Mesodermal cell (in vitro differentiated cells): ENCODE measurements at regions not wholly inside any gene's neighbourhood (a gene's known extent, or its start where the extent isn't known, plus 50 kb on each side); places are given as distances from the start of the nearest gene placed in this dataset.

Experiments
- H3K27ac ChIP-seq: 2 replicates; pipeline ENCODE4 v1.7.0; 2013; ENCODE audit warnings: mild to moderate bottlenecking, low read depth, low read length, moderate library complexity; ENCODE audit not compliant: severe bottlenecking
- H3K36me3 ChIP-seq: 2 replicates; pipeline ENCODE4 v1.7.1; 2013; ENCODE audit warnings: mild to moderate bottlenecking, low read length, moderate library complexity; ENCODE audit not compliant: control insufficient read depth, insufficient read depth
- H3K4me1 ChIP-seq: one replicate; pipeline ENCODE4 v1.7.1; 2013; ENCODE audit warnings: mild to moderate bottlenecking, low read length; ENCODE audit not compliant: insufficient read depth, control insufficient read depth, poor library complexity, severe bottlenecking
- H3K4me3 ChIP-seq: 2 replicates; pipeline ENCODE4 v1.7.0; 2013; ENCODE audit warnings: low read length, control low read depth, mild to moderate bottlenecking; ENCODE audit not compliant: insufficient read depth, poor library complexity, severe bottlenecking; ENCODE audit errors: extremely low read depth
- H3K9me3 ChIP-seq: 2 replicates; pipeline ENCODE4 v1.7.1; 2013; ENCODE audit warnings: mild to moderate bottlenecking, low read length, moderate library complexity; ENCODE audit not compliant: control insufficient read depth
- WGBS, 2 experiments: methylation state at CpG; one replicate each; pipeline ENCODE4 v1.1.5; 2013; ENCODE audit warnings: missing lambda C conversion rate in 2 of 2; ENCODE audit not compliant: insufficient coverage in 2 of 2; 5-methylcytosine and 5-hydroxymethylcytosine counted together

- WGBS, 2 experiments, result 89 to 98% methylated on average over 4 to 5 of the region's 6 CpGs
- Histone ChIP-seq H3K4me1 (no peaks in the 10 kb centered on the region), H3K27ac (no peak overlapping the region), H3K9me3 (no peaks in the 10 kb centered on the region), H3K36me3 (no peaks in the 10 kb centered on the region), H3K4me3 (no peak overlapping the region)
Observed at GRCh38 chr18:40380686-40381439, 1574.2 kb upstream of the PIK3C3 start.

- Histone ChIP-seq H3K27ac (no peak overlapping the region), H3K9me3 (no peaks in the 10 kb centered on the region), H3K36me3 (no peaks in the 10 kb centered on the region), H3K4me1 (no peaks in the 10 kb centered on the region), H3K4me3 (no peak overlapping the region)
- WGBS, 2 experiments, result no CpG with 5 or more reads among the region's 1 CpG
Observed at GRCh38 chr18:40375837-40376236, 1579.2 kb upstream of the PIK3C3 start.

- WGBS, 2 experiments, result no CpG with 5 or more reads among the region's 1 CpG
- Histone ChIP-seq H3K4me1 (no peaks in the 10 kb centered on the region), H3K4me3 (no peak overlapping the region), H3K36me3 (no peaks in the 10 kb centered on the region), H3K27ac (no peak overlapping the region), H3K9me3 (no peaks in the 10 kb centered on the region)
Observed at GRCh38 chr18:40371673-40372072, 1583.4 kb upstream of the PIK3C3 start.

- Histone ChIP-seq H3K27ac (no peak overlapping the region), H3K4me1 (no peaks in the 10 kb centered on the region), H3K4me3 (no peak overlapping the region), H3K36me3 (no peaks in the 10 kb centered on the region), H3K9me3 (no peaks in the 10 kb centered on the region)
- 71% methylated on average over 2 of the region's 2 CpGs; no CpG with 5 or more reads in 1 of the 2 experiments for WGBS, 2 experiments
Observed at GRCh38 chr18:40367576-40367975, 1587.5 kb upstream of the PIK3C3 start.

GRCh38 chr18:40366521-40366920, 1588.5 kb upstream of the PIK3C3 start:
- Histone ChIP-seq H3K9me3 (no peaks in the 10 kb centered on the region), H3K4me1 (no peaks in the 10 kb centered on the region), H3K4me3 (no peak overlapping the region), H3K36me3 (no peaks in the 10 kb centered on the region), H3K27ac (no peak overlapping the region)

- 88 to 100% methylated on average over 4 of the region's 5 CpGs for WGBS, 2 experiments
- Histone ChIP-seq H3K36me3 (no peaks in the 10 kb centered on the region), H3K4me1 (no peaks in the 10 kb centered on the region), H3K9me3 (no peaks in the 10 kb centered on the region), H3K4me3 (no peak overlapping the region), H3K27ac (no peak overlapping the region)
Observed at GRCh38 chr18:40365526-40365925, 1589.5 kb upstream of the PIK3C3 start.

GRCh38 chr18:40360558-40360957, 1594.5 kb upstream of the PIK3C3 start:
- Histone ChIP-seq H3K36me3 (no peaks in the 10 kb centered on the region), H3K4me3 (no peak overlapping the region), H3K4me1 (no peaks in the 10 kb centered on the region), H3K9me3 (no peaks in the 10 kb centered on the region), H3K27ac (no peak overlapping the region)
- 60 to 83% methylated on average over 1 of the region's 2 CpGs for WGBS, 2 experiments

- WGBS, 2 experiments, result 67 to 86% methylated on average over 1 of the region's 2 CpGs
- H3K27ac ChIP-seq, result no peak overlapping the region
- no peaks in the 10 kb centered on the region for H3K36me3 ChIP-seq
- no peaks in the 10 kb centered on the region for H3K9me3 ChIP-seq
- H3K4me3 ChIP-seq, result no peak overlapping the region
- H3K4me1 ChIP-seq, result no peaks in the 10 kb centered on the region
Observed at GRCh38 chr18:40357536-40357935, 1597.5 kb upstream of the PIK3C3 start.

- no peaks in the 10 kb centered on the region for H3K4me1 ChIP-seq
- H3K9me3 ChIP-seq, result no peaks in the 10 kb centered on the region
- H3K36me3 ChIP-seq, result no peaks in the 10 kb centered on the region
- no peak overlapping the region for H3K4me3 ChIP-seq
- no peak overlapping the region for H3K27ac ChIP-seq
- WGBS, 2 experiments, result 74 to 91% methylated on average over 4 of the region's 6 CpGs
Observed at GRCh38 chr18:40356168-40356567, 1598.9 kb upstream of the PIK3C3 start.

- Histone ChIP-seq H3K4me3 (no peak overlapping the region), H3K27ac (no peak overlapping the region), H3K36me3 (no peaks in the 10 kb centered on the region), H3K9me3 (no peaks in the 10 kb centered on the region), H3K4me1 (no peaks in the 10 kb centered on the region)
- WGBS, 2 experiments, result 100% methylated on average over 1 of the region's 1 CpG; no CpG with 5 or more reads in 1 of the 2 experiments
Observed at GRCh38 chr18:40355726-40356125, 1599.3 kb upstream of the PIK3C3 start.

- Histone ChIP-seq H3K4me3 (no peak overlapping the region), H3K9me3 (no peaks in the 10 kb centered on the region), H3K27ac (no peak overlapping the region), H3K36me3 (no peaks in the 10 kb centered on the region), H3K4me1 (no peaks in the 10 kb centered on the region)
- 82 to 92% methylated on average over 1 of the region's 1 CpG for WGBS, 2 experiments
Observed at GRCh38 chr18:40348196-40348595, 1606.8 kb upstream of the PIK3C3 start.
